ENCODE measurements at regions not wholly inside any gene's neighbourhood (a gene's known extent, or its start where the extent isn't known, plus 50 kb on each side); places are given as distances from the start of the nearest gene placed in this dataset.
A peak's percentile ranks its signal among the peaks of the same experiment; 100 is the strongest.
"Not testable (repeated sequence)": the region's sequence is repeated elsewhere in the genome, so short reads cannot be mapped to it uniquely, and the experiment has no call there.

- DNase-seq (ENCODE audit: low read depth in 2 of 2): no peak
Observed at GRCh38 chr3:187850258-187850921, 105.1 kb upstream of the BCL6 start.

GRCh38 chr3:187852842-187853730 lies 107.8 kb upstream of the BCL6 start:
- no peak for DNase-seq (ENCODE audit: low read depth in 2 of 2)

- no peak for DNase-seq (ENCODE audit: low read depth in 2 of 2)
Observed at GRCh38 chr3:187855131-187855530, 109.9 kb upstream of the BCL6 start.

GRCh38 chr3:187856555-187856954 lies 111.3 kb upstream of the BCL6 start:
- DNase-seq (ENCODE audit: low read depth in 2 of 2): no peak

DNA sequence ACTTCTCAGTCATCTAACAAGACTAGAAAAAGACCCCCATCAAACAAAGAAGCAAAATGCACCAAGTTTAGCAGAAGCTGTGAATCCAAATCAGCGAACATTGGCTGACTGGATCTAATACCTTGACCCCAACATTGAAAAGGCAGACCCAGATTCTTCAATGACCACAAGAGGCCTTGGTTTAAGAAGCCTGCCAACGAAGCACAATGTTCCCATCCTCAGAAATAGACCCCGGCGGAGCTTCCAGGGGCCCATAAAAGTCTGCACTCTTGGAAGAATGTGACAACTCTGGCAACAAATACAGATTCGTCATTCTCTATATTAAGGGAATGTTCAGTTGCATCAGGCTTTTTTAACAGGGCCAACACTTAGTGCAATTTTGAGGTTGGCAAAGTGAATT lies 112.8 kb upstream of the BCL6 start:
- no peak for DNase-seq (ENCODE audit: low read depth in 2 of 2)

GRCh38 chr3:187858711-187859110 lies 113.4 kb upstream of the BCL6 start:
- no peak for DNase-seq (ENCODE audit: low read depth in 2 of 2)

- not testable (repeated sequence) for DNase-seq (ENCODE audit: low read depth in 2 of 2)
Observed at GRCh38 chr3:187862701-187863277, 117.5 kb upstream of the BCL6 start.

DNA sequence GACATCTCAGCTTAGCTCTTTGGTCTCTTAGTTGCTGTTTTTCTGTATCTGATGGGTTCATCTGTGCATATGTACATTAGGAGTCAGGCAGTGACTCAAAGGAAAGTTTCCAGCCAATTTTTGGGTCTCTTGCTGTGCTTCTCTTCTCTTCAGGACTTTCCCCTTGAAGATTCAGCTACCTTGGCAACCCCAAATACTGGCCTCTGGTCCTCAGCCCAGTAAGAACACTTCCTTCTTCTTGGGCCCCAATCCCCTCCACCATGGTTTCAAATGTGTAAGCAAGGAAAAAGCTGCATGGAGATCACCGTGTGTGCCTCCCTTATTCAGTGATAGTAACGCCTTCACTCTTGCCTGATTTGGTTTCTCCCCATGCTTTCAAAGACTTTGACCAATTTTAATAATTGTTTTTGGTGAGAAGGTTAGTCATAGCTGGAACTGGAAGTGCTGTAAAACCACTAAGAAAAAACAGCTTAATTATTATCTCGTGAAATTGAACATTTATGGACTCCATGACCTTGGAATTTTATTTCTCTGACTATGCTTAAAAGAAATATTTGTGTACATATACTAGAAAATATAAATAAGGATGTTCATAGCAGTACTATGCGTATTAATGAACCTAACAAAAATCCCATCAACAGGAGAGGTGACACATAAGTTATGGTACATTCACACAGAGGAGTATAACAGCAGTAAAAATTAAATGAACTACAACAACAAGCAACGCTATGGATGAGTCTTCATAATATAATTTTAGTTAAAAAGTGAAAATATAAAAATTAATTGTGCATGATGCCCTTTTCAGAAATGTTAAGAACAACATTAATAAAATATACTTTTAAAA lies 125.3 kb upstream of the BCL6 start:
- peak in 1 of 2 donors; percentile 7 for DNase-seq (ENCODE audit: low read depth in 2 of 2)

DNA sequence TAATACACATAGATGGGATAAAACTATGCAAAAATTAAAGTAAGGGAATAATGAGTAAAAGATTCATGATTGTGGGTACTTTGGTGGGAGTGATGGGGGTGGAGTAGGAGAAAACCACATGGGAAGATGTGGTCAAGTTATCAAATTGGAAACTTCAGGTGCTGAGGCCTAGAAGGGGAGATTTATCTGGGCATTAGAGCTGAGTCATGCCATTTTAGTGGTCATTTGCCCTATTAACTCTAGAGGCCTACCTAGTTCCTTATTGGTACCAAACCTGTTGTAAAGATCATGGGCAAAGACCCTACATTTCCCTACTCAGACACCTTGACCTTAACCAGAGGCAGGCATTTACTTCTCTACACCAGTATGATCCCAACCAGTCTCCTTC lies 125.9 kb upstream of the BCL6 start:
- no peak for DNase-seq (ENCODE audit: low read depth in 2 of 2)

- DNase-seq (ENCODE audit: low read depth in 2 of 2): no peak
Observed at GRCh38 chr3:187871848-187872247, 126.6 kb upstream of the BCL6 start.

- DNase-seq (ENCODE audit: low read depth in 2 of 2): no peak
Observed at GRCh38 chr3:187873843-187874242, 128.6 kb upstream of the BCL6 start.

DNA sequence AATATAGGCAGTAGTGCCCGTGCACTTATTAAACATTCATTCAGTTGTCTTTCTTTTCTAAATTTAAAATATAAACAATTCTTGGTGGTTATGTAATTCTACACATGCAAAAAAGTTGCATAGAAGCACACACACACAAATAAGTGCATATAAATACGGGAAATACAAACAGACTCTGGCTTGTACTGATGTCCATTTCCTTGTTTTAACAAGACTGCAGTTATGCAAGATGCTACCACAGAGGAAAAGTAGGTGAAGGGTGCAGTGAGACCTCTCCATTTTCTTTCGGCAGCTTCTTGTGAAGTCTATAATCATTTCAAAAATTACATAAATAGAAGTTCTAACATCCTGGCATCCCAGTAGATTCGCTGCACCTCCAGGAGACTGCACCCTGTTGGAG lies 130.6 kb upstream of the BCL6 start:
- no peak for DNase-seq (ENCODE audit: low read depth in 2 of 2)

DNA sequence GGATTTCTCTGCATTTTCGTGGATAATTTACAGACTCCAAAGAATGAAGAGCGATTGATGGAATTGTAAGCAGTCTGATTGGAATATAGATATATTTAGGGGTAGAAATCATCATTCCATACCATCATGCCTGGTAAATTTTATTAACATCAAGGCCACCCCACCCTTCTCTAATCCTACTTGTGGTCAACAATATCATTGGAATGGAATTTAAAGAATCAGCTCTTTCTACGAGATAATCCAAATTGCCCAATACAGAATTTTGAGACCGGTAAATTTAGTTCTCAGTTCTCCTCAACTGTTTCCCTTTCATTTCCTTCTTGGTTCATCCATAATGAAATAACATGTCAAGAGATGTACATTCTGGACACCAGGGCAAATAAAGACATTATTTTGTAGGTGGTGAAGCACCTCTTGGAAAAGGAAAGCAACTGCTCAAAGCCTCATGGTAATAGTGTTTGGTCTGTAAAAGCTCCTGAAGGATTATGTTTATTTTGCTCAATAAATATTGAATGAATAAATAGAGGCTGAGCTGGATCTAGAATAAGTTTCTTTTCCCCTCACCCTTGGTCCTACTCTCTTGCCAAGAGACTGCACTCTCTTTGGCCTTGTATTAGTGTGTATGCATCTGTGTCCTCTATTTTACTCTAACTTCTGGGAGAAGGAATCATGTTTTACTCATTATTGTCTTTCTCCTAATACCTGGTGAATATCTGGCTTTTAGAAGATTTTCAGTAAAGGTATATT lies 133.7 kb upstream of the BCL6 start:
- DNase-seq (ENCODE audit: low read depth in 2 of 2): no peak

GRCh38 chr3:187880441-187880840 lies 135.2 kb upstream of the BCL6 start:
- no peak for DNase-seq (ENCODE audit: low read depth in 2 of 2)

GRCh38 chr3:187880851-187881250 lies 135.6 kb upstream of the BCL6 start:
- DNase-seq (ENCODE audit: low read depth in 2 of 2): no peak

DNA sequence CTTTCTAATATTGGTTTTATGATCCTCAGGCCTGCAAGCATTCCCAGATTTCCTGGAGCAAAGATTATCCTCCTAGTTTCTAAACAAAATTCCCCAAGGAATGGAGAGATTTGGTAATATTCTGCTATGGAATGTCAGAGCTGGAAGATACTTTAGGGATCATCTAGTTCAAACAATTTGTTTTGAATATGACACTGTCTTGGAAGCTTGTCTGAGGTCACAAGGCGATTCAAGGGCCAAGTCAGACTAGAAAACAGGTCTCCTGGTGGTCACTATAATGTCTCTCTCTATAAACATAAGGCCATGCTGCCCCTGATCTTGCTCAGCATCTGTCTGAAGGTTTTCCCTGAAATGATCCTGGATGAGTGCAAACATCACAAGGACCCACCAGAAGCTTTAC lies 143.4 kb upstream of the BCL6 start:
- no peak for DNase-seq (ENCODE audit: low read depth in 2 of 2)

GRCh38 chr3:187889106-187889505 lies 143.8 kb upstream of the BCL6 start:
- no peak for DNase-seq (ENCODE audit: low read depth in 2 of 2)

DNA sequence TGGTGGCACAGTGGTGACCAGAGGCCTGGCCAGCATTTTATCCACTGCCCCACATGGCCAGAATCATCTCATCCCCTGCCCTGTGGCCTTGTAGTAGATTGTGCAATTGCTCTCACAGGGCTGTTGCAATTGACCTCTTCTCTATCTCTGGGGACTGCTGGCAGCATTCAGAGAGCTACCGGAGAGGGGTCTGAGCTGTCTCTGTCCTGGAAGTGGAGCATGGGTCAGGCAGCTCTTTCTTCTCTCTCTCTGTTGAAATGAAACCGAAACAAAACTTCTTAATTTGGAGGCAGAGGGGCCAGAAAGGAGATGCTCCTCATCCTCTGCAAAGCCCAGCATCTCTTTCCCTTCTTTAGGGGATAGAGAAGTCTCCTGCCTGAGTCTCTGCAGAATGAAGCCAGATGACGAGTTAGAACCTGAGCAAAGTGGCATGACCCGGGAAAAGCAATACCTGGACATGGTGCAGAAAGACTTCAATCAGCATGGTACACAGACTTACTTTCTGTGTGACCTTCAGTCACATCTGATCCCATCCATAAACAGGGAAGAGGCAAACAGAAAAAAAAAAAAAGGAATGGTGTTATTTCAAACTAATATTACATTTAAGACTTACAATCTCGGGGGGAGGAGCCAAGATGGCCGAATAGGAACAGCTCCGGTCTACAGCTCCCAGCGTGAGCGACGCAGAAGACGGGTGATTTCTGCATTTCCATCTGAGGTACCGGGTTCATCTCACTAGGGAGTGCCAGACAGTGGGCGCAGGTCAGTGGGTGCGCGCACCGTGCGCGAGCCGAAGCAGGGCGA lies 144.5 kb upstream of the BCL6 start:
- DNase-seq (ENCODE audit: low read depth in 2 of 2): no peak

DNA sequence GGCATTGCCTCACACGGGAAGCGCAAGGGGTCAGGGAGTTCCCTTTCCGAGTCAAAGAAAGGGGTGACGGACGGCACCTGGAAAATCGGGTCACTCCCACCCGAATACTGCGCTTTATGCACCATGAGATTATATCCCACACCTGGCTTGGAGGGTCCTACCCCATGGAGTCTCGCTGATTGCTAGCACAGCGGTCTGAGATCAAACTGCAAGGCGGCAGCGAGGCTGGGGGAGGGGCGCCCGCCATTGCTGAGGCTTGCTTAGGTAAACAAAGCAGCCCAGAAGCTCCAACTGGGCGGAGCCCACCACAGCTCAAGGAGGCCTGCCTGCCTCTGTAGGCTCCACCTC lies 145.1 kb upstream of the BCL6 start:
- DNase-seq (ENCODE audit: low read depth in 2 of 2): not testable (repeated sequence)

GRCh38 chr3:187896646-187897045 lies 151.4 kb upstream of the BCL6 start:
- DNase-seq (ENCODE audit: low read depth in 2 of 2): no peak

GRCh38 chr3:187899246-187899645 lies 154.0 kb upstream of the BCL6 start:
- no peak for DNase-seq (ENCODE audit: low read depth in 2 of 2)

Data from stimulated activated CD4-positive, alpha-beta T cell treated with anti-CD3 and anti-CD28 coated beads, Interleukin-4, amount 100 ng/mL, for 48 hours (primary cell).